ENCODE measurements at regions not wholly inside any gene's neighbourhood (a gene's known extent, or its start where the extent isn't known, plus 50 kb on each side); places are given as distances from the start of the nearest gene placed in this dataset.

DNA sequence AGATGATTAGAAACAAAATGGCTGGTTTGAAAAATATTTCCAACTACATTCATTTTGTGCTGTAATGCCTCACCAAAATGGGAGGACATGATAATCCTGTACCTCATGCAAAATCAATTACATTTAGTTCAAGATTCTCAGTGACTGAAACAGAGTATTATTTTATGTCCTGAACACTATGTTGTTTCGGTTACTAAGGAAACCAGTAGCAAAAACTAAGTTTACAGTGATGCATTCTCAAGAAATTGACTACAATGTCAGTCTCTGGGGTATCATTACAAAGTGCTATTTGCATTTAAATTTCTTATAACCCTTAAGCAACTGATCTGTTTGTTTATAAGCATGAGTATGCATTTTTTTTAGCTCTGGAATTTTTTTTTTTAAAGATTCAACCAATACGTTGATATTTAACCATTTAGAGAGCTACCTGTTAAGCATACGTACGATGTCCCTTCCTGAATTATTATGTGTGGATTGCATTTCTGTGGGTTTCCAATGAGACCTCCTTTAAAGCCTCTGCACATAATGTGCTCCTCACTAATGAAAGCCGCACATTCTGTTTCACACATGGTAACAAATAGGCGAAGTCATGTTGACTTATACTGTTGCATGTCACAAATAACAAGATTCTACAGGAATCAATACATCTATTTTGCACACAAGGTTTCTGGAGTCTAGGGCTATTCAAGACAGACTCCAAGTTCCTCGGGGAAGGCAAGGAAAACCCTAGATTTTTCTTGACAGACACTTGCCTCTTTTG, 1035.7 kb downstream of the ADGRL2 start:
- Histone ChIP-seq H3K4me2 (ENCODE audit: control insufficient read depth, insufficient read depth) (no peak overlapping the region), H4K20me1 (ENCODE audit: control insufficient read depth, insufficient read depth) (no peaks in the 10 kb centered on the region), H3K4me1 (ENCODE audit: control insufficient read depth, insufficient read depth, low read length) (no peaks in the 10 kb centered on the region), H3K36me3 (ENCODE audit: control insufficient read depth in 2 of 2, insufficient read depth in 2 of 2, low read length in 1 of 2) (no peaks in the 10 kb centered on the region), H3K27ac (ENCODE audit: control insufficient read depth, insufficient read depth) (no peak overlapping the region), H3K9ac (ENCODE audit: control insufficient read depth, insufficient read depth, low read length) (no peak overlapping the region), H3K79me2 (ENCODE audit: control insufficient read depth, insufficient read depth, low read length) (no peaks in the 10 kb centered on the region), H3K27me3 (replicated peaks in 1 of 2; ENCODE audit: control insufficient read depth in 2 of 2, insufficient read depth in 2 of 2, low read length in 1 of 2) (no peaks in the 10 kb centered on the region), H3K4me3 (no peak overlapping the region), H2AFZ (ENCODE audit: control insufficient read depth, low read depth, low read length) (no peak overlapping the region), H3K9me3 (replicated peaks; ENCODE audit: control insufficient read depth, insufficient read depth, low read length) (no peaks in the 10 kb centered on the region)
- CTCF ChIA-PET = no interaction called here
- intact Hi-C loops (cut with micrococcal nuclease; ENCODE audit: unreplicated experiment) = no loop called here
- SMC1A ChIA-PET (ENCODE audit: uncharacterized antibody, unreplicated experiment) = no interaction called here
- RAD21 ChIA-PET (ENCODE audit: unreplicated experiment) = no interaction called here
- BruUV-seq (replicated peaks) = no TSS peak
- FAIRE-seq = no peak
- no peak for DNase-seq (ENCODE audit: low read depth, low spot score)
- ATAC-seq = no peak
- POLR2A ChIA-PET = no interaction called here
- TF ChIP-seq YBX1 (IDR thresholded peaks at IDR 0.05) = no peak
- TF ChIP-seq CBFB (IDR thresholded peaks at IDR 0.05; ENCODE audit: low read depth) = no peak
- TF ChIP-seq, protein P1, sequence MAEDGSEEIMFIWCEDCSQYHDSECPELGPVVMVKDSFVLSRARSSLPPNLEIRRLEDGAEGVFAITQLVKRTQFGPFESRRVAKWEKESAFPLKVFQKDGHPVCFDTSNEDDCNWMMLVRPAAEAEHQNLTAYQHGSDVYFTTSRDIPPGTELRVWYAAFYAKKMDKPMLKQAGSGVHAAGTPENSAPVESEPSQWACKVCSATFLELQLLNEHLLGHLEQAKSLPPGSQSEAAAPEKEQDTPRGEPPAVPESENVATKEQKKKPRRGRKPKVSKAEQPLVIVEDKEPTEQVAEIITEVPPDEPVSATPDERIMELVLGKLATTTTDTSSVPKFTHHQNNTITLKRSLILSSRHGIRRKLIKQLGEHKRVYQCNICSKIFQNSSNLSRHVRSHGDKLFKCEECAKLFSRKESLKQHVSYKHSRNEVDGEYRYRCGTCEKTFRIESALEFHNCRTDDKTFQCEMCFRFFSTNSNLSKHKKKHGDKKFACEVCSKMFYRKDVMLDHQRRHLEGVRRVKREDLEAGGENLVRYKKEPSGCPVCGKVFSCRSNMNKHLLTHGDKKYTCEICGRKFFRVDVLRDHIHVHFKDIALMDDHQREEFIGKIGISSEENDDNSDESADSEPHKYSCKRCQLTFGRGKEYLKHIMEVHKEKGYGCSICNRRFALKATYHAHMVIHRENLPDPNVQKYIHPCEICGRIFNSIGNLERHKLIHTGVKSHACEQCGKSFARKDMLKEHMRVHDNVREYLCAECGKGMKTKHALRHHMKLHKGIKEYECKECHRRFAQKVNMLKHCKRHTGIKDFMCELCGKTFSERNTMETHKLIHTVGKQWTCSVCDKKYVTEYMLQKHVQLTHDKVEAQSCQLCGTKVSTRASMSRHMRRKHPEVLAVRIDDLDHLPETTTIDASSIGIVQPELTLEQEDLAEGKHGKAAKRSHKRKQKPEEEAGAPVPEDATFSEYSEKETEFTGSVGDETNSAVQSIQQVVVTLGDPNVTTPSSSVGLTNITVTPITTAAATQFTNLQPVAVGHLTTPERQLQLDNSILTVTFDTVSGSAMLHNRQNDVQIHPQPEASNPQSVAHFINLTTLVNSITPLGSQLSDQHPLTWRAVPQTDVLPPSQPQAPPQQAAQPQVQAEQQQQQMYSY (CRISPR knock-in tag; IDR thresholded peaks at IDR 0.05) = no peak
- no peak for TF ChIP-seq MTA3 (IDR thresholded peaks at IDR 0.05; ENCODE audit: borderline replicate concordance, low read length)
- TF ChIP-seq FOS (IDR thresholded peaks at IDR 0.05; ENCODE audit: borderline replicate concordance, extremely low read depth, insufficient read length) = no peak
- in situ Hi-C loops (cut with MboI) = no loop called here
- WGBS (ENCODE audit: insufficient coverage, insufficient replicate concordance, low lambda C conversion rate, missing lambda C conversion rate) = 29% methylated on average over 7 of the region's 7 CpGs
